Left kidney (tissue), 1 donor: ENCODE measurements at regions not wholly inside any gene's neighbourhood (a gene's known extent, or its start where the extent isn't known, plus 50 kb on each side); places are given as distances from the start of the nearest gene placed in this dataset.

Experiments used
- DNase-seq: peaks from one replicate; pipeline ENCODE4 v3.0.0-alpha.2; 2013

DNA sequence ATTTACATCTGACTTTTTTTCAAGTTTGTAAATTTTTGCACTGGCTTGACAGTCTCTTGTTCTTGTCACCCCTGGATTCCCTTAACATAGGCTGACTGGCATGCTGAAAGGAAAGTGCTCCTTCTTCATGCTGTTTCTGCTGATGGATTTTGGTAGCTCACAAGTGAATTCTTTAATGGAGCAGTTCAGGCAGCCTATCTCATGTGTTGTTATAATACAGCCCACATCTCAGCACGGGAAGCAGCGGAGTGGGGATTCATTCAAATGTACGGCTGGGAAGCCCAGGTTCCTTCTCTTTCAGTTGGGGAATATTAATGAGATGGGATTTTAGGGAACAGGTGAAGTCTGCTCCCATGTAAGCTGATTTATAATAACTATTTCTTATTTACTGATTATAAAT lies 142.8 kb downstream of the CD8B2 start:
- no peak for DNase-seq

DNA sequence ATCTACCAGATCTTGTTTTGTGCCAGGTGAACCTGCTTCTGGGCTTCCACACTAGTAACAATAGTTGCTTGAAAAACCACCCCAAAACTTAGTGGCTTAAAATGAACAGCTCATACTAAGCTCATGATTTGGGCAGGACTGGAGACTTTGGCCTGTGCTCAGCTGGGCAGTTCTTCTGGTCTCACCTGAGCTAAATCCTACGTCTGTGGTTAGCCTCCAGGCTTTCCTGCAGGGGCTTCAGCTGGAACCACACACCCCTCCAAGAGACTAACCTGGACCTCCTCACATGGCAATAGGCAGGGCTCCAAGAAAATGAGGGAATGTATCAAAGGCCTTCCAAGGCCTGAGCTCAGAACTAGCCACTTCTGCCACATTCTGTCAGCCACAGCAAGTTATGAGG lies 144.1 kb downstream of the CD8B2 start:
- no peak for DNase-seq

DNA sequence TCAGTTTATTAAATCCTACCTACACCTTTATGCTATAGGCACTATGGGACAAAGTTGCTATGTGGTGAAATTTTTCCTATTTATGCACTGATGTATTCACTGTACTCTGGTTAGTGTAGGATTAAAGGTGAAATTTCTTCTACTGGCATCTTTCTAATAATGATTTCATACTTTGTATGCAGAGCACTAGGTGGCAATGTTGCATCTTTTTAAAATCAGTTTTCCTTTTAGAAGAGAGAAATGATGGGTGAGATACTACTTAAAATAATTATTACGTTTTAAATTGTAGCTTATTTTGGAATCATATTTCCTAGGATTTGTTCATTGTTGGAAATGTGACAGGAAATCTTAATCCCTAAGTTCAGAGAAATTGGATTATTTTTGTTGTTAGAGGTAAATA lies 150.9 kb downstream of the CD8B2 start:
- DNase-seq = peak; percentile 26

DNA sequence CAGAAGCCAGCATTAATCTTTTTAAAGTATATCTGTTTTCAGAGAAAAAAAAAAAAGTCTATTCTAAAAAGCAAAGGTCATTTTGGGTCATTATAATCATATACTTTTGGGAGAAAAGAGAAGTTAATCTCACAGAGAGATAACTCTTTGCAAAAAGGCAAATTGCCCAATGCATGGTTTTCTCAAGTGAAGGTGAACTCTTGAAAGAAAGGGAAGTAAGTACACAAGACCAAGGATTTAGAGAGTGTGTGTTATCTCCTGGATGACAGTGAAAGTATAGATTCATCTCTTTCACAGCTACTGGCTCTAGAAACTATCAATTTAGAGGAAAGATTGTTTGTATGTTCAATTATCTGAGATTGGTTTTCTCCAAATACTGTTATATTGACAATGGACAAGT lies 151.4 kb downstream of the CD8B2 start:
- DNase-seq = no peak

DNA sequence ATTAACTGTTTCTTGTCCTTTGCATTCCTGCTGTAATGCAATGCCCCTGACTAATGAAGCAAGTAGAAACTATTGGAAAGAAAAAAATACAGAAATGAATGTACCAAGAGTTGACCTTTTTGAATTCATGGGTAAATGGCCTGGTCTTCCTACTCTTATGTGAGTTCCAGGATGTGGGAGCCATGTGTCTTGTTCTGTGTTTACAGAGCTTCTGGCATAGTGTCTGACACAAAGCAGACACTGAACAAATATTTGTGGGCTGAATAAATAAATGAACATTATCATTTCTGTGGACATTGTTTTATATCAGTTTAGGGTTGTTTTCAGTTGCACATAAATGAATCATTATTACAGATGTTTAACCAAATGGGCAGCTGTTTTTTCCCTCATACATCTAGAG lies 155.5 kb downstream of the CD8B2 start:
- DNase-seq = no peak

DNA sequence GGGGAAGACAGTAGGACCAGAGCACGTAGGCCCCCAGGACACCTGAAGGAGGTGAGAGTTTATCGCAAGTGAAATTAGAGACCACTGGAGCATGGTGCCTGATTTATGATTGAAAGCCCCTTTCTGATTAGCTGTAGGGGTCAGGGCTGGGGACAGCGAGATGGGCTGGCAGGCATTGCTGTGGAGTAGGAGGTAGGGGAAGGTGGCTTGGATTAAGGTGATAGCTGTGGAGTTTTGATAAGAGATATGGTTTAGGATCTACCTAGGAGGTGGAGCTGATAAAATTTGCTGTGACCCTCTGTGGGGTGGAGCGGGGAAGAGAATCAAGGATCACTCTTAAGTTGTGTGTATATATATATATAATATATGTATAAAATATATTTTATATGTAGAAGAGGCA lies 157.5 kb downstream of the CD8B2 start:
- DNase-seq = no peak

DNA sequence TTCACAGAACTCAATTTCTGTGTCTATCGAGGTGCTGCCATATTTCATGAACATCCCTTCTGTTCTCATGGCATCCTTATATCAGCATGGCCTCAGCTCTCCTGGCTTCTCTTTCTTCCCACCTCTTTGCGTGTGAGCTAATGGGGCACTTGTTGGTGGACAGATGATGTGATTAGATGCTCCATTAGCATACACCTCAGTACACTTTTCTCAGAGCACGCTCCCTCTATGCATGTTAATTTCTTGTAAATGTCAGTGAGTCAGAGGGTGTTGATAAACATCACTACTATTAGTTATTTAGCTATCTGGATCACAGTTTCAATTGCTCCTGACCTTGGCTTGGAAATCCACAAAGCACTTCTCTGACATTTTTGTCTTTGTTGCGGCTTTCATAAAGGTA lies 159.4 kb downstream of the CD8B2 start:
- no peak for DNase-seq

DNA sequence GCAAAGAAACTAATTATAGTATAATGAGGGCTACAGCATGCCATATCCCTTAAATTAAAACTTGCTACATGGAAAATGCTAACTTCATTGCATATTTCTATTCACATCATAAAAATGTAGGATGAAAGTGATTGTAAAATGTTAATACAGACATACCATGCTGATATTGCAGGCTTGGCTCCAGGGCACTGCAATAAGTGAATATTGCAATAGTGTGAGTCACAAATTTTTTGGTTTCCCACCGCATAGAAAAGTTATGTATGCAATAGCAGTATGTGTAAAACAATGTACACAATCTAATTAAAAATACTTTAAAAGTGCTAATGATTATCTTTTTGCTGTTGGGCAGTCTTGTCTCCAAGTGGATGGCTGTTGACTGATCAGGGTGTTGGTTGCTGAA lies 162.1 kb downstream of the CD8B2 start:
- no peak for DNase-seq

DNA sequence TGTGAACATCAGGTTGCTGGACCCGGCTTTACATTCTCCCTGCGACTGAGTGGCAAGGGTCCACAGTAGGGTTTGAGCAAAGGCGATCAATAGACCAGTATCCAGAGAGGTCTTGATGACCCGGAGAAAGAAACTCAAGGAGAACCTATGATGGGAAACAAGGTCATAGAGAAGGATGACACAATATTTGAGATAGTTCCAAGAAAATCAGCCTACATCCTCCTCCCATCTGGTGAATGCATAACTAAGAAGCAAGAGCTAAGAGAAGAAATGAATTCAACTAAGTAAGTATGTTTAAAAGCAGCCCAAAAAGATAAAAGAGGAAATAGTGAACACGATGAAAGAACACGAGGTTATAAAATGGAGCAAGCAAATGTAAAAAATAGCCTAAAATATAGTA lies 166.3 kb downstream of the CD8B2 start:
- DNase-seq = no peak

DNA sequence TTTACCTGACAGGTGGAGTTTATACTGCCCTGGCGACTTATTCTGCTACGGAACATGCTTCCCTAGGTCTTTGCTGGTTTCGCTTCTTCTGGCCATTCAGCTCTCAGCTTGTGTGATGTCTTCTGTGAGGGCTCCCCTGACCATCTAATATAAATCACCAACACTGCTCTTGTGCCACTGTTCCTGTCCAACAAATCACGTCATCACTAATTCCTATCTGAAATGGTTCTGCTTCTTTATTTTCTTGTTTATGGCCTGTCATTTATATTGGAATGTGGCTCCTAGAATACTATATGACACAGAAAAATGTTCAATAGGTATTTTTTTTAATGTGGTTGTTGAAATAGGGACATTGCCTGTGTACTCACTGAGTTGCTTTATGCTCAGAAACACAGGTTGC lies 171.5 kb downstream of the CD8B2 start:
- DNase-seq = no peak

DNA sequence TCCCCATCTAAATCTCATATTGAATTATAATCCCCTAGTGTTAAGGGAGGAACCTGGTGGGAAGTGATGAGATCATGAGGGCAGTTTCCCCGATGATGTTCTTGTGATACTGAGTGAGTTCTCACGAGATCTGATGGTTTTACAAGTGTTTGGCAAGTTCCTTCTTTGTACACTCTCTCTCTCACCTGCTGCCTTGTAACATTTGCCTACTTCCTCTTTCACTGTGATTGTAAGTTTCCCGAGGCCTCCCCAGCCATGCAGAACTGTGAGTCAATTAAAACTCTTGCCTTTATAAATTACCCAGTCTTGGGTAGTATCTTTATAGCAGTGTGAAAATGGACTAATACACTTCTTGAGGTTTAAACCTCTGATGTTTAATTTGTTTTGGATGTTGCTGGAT lies 177.5 kb downstream of the CD8B2 start:
- DNase-seq = no peak

DNA sequence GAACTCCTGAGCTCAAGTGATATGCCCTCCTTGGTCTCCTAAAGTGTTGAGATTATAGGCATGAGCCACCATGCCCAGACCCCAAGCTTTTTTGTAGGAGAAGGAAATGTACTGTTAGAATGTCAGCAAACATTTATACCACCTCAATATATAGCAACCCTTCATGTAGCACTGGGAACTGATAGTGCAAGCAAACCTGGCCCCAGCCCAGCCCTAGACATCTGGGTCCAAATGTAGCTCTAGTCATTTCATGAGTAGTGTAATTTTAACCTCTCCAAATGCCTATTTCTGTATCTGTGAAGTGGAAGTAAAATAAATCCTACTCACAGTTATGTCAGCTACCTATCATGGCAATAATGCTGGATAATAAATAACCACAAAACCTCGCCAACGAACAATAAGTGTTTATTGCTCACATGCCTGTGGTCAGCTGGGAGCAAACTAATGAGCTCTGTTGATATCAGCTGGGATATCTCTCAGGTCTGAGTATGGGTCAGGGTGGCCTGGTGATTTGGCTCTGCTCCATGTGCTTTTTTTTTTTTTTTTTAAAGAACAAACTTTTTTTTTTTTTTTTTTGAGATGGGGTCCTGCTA lies 180.4 kb downstream of the CD8B2 start:
- no peak for DNase-seq

DNA sequence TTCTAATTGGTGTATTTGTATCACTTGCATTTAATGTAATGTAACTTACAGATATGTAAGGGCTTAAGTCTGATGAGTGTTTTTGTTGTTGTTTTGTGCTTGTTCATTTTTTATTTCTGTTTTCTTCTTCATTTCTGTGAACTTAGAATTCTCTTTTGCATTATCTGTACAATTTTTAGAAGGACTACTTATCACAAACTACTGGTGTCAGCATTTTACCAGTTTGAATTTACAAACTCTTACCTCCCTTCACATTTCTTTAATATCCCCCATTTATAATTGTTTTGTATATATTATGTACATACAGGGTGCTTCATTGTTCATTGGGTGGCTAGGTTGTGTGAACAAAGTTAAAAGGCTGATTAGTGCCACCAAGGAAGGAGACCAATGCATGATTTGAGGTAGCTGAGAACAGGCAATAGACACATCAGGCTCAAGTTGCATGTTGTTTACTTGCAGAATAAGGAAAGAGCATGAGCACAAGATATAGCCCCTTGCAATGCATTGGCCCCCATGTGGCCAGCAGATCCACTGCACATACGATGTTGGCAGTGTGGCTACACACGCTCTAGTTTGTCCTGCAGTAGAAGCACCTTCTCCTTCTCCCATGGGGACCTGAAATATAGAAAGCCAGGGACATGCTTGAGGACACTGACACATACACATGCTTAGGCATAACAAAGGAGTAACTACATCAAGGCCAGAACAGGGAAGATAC lies 198.2 kb downstream of the CD8B2 start:
- no peak for DNase-seq

DNA sequence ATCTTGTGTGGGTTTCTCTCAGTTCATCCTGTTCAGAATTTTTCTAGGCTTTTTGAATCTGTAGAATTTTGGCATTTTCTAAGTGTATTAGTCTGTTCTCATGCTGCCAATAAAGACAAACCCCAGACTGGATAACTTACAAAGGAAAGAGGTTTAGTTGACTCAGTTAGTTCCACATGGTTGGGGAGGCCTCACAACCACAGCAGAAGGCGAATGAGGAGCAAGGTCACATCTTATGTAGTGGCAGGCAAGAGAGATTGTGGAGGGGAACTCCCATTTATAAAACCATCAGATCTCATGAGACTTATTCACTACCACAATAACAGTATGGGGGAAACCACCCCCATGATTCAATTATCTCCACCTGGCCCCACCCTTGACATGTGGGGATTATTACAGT lies 199.2 kb downstream of the ST6GAL2 start:
- DNase-seq = no peak

DNA sequence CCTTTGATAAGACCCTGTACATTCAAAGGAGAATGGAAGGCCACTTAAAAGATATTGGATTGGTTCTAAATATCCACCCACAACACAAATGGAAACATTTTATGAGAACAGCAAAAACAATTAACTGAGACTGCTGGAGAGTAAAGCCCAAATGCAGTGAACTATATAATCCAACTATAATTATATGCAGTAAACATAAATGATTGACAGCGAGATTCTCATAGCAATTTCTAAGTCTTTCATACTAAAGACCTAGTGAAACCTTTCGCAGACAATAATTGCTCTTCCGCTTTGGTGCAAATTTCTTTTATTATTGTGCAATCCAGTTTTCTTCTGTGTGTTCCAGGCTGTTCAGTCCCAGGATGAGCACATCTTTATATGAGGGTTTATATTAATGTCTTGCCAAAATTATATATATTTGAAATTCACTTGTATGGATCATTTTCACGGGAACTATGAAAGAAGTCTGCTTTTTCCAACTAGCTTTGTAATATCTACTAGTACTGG lies 190.9 kb downstream of the ST6GAL2 start:
- peak; percentile 7 for DNase-seq

DNA sequence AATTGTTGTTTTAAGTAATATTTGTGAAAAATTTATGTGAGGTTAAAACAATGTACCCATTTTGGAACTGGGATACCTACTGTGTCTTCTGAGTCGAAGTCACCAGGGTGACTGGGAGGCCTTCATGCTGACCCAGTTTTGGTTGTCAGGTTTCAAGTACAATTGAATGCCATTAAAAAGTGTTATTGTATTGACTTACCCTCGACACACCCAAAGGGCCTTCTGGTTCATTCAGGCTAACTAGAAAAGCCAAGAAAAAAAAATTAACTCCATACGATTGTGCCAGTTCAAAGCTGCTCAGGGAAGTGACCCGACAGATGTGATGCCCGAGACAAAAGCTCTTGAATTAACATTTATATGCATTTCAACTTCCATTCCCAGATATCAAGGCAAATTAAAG lies 190.0 kb downstream of the ST6GAL2 start:
- DNase-seq = no peak

DNA sequence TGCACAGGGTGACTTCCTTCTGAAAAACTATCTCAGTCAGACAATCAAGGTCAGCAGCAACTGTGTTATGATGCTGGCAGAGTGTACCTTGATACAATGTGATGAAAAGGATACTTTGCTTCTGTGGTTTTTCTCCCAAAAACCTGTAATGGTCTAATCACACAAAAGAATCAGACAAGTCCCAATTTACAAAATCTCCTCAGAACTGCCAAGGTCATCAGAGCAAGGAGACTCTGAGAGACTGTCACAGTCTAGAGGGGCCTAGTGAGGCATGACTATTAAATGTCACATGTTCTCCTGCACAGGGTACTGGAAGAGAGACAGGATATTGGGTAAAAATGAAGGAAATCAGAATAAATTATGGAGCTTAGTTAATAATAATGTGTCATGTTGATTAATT lies 185.4 kb downstream of the ST6GAL2 start:
- peak; percentile 69 for DNase-seq

DNA sequence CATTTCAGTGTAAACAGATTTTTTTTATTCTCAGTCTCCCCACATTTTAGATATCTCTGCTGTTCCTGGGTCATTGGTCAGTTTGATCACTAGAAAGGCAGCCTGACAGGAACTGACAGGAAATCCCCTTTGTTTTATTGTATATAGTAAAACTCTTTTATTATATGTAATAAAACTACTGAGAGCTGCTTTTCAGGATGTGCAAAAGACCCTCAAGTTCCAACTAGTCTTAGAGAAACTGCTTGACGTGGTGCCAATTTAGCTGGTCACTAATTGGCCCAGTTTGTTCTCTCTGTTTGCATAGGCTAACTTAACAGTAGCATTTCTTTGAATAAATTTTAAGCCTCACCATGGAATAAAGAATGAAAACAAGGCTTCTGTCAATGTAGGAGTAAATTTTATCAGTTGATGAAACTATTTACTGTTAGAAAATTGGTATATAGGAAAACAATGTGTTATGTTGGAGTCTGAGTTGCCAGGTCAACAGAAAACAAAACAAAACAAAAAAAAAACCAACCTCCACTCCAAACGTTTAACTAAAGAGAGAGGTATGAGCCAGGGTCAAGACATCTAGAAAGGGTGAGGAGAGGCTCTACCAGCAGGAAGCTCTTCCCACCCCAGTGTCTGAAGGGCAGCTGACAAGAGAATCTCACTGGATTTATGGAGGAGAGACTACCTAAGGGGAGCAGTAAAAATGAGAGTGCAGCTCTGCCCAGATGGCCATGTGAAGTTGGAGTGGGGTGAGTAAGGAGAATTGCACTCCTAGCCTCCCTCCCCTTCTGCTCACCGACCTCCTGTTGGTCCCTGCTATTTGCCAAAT lies 184.6 kb downstream of the ST6GAL2 start:
- DNase-seq = peak; percentile 84

DNA sequence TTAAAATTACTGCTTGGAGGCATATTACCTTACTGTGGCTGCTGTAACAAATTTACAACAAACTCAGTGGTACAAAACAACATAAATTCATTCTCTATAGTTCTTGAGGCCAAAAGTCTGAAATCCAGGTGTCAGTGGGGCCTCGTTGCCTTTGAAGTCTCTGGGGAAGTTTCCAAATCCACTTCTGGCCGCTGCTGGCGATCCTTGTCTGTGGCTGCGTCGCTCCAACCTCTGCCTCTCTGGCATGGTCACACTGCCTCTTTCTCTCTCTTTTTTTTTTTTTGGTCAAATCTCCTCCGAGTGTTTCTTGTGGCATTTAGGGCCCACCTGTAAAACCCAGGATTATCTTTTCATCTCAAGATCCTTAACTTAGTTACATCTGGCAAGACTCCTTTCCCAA lies 182.8 kb downstream of the ST6GAL2 start:
- DNase-seq = peak; percentile 17

DNA sequence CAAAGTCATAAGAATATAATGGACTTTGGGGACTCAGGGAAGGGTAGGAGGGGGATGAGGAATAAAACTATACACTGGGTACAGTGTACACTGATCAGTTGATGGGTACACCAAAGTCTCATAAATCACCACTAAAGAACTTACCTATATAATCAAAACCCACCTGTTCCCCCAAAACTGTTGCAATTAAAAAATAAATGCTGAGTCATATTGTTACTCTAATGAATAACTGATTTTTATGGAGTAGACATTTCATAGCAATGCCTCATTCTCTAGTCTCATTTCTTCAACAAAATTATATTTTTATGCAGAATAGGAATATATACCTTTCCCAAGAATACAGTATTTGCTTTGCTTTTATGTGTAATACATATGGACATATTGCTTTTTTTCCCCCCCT lies 181.2 kb downstream of the ST6GAL2 start:
- DNase-seq = no peak

DNA sequence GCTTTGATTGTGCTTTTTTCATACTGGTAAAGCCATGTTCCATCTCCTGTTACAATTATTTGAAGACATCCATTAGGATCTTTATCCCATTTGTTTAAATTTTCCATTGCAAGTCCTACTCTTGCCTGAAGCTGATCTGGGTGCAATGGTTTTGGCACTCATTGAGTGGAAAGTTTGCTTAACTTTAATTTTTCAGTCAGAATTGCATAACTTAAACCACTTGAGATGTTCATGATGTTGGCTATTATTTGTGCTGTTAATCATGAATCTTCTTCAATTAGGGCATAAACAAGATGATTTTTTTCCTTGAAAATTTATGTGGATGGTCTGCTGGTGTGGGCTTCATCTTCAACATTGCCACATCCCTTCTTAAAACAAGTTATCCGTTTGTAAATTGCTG lies 180.1 kb downstream of the ST6GAL2 start:
- DNase-seq = no peak

DNA sequence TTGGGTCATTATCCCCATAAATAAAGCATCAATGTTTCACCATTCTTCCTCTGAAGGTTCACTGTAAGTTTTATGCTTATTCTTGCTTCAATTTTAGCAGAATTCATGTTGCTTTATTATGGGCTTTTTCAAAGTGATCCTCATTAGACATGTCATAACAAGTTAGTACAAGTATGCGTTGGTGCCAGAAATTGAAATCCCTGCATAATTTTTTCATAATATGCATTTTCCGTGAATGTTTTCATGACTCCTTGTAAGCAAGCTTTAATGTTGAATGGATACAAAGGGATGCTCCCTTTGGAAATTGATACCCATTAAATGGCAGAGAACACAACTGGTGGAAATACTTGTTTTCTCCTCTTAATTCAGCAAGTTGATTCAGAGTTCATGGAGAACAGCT lies 179.7 kb downstream of the ST6GAL2 start:
- no peak for DNase-seq

DNA sequence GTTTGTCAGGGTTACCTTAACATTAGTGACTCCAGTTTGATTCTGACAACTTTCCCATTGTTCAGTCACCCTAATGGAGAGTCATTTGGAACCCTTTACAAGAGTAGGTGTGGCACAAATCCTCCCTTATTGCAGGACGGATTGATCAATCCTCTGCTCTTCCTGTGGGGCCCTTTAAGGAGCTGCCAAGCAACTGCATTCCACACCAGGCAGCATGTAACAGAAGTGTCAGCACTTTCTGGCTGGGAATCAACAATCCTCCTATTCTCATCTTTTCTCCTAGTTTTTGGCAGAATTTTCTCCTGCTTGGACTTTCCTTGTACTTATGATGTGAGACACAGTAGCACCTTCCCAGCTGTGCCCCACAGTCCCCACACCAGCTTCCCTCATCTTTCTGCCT lies 177.8 kb downstream of the ST6GAL2 start:
- no peak for DNase-seq
